Subcutaneous abdominal adipose tissue (tissue), 5 donors: ENCODE measurements at regions not wholly inside any gene's neighbourhood (a gene's known extent, or its start where the extent isn't known, plus 50 kb on each side); places are given as distances from the start of the nearest gene placed in this dataset.
"Not testable (repeated sequence)": the region's sequence is repeated elsewhere in the genome, so short reads cannot be mapped to it uniquely, and the experiment has no call there.

Experiments
- H3K27ac ChIP-seq: one replicate; pipeline ENCODE4 v1.7.0; 2013; ENCODE audit warnings: low read depth, mild to moderate bottlenecking, inconsistent platforms, low read length, moderate library complexity
- H3K27me3 ChIP-seq, 5 donors: one replicate each; pipeline ENCODE4 v1.7.0; 2013; ENCODE audit warnings: low read length in 5 of 5, inconsistent platforms in 1 of 5; ENCODE audit not compliant: control insufficient read depth in 5 of 5, insufficient read depth in 4 of 5
- H3K36me3 ChIP-seq, 5 donors: one replicate each; pipeline ENCODE4 v1.7.0; 2013; ENCODE audit warnings: low read length in 5 of 5; ENCODE audit not compliant: control insufficient read depth in 5 of 5, insufficient read depth in 5 of 5
- H3K4me1 ChIP-seq, 5 donors: one replicate each; pipeline ENCODE4 v1.7.0; 2013; ENCODE audit warnings: low read length in 5 of 5, mild to moderate bottlenecking in 3 of 5, moderate library complexity in 1 of 5; ENCODE audit not compliant: control insufficient read depth in 5 of 5, insufficient read depth in 5 of 5
- H3K4me3 ChIP-seq, 5 donors: one replicate each; pipeline ENCODE4 v1.7.0; 2013; ENCODE audit warnings: low read length in 5 of 5, low read depth in 1 of 5
- H3K9ac ChIP-seq, 5 donors: one replicate each; pipeline ENCODE4 v1.7.0; 2013; ENCODE audit warnings: low read length in 5 of 5, mild to moderate bottlenecking in 4 of 5, moderate library complexity in 3 of 5
- H3K9me3 ChIP-seq, 5 donors: one replicate each; pipeline ENCODE4 v1.7.0; 2013; ENCODE audit warnings: low read length in 5 of 5; ENCODE audit not compliant: control insufficient read depth in 5 of 5
- donor health status: healthy.
- donor health status: healthy.
- donor health status: healthy.
- donor health status: healthy.
- donor health status: healthy.

GRCh38 chr7:110281362-110281761 lies 809.6 kb upstream of the LRRN3 start:
- no peaks in the 10 kb centered on the region for H3K9me3 ChIP-seq
- H3K27ac ChIP-seq = no peak overlapping the region
- H3K27me3 ChIP-seq = no peaks in the 10 kb centered on the region
- H3K4me1 ChIP-seq = no peaks in the 10 kb centered on the region
- no peaks in the 10 kb centered on the region for H3K36me3 ChIP-seq
- no peak overlapping the region for H3K9ac ChIP-seq
- H3K4me3 ChIP-seq = no peak overlapping the region

- Histone ChIP-seq H3K4me3 (no peak overlapping the region), H3K4me1 (no peaks in the 10 kb centered on the region), H3K9me3 (no peaks in the 10 kb centered on the region), H3K36me3 (no peaks in the 10 kb centered on the region), H3K9ac (no peak overlapping the region), H3K27ac (no peak overlapping the region), H3K27me3 (no peaks in the 10 kb centered on the region)
Observed at GRCh38 chr7:110283056-110283455, 807.9 kb upstream of the LRRN3 start.

- Histone ChIP-seq H3K27me3 (no peaks in the 10 kb centered on the region), H3K4me1 (no peaks in the 10 kb centered on the region), H3K36me3 (no peaks in the 10 kb centered on the region), H3K9me3 (no peaks in the 10 kb centered on the region), H3K9ac (no peak overlapping the region), H3K4me3 (no peak overlapping the region), H3K27ac (no peak overlapping the region)
Observed at GRCh38 chr7:110291430-110291829, 799.5 kb upstream of the LRRN3 start.

GRCh38 chr7:110296321-110296720 lies 794.6 kb upstream of the LRRN3 start:
- Histone ChIP-seq H3K4me3 (no peak overlapping the region), H3K9ac (no peak overlapping the region), H3K9me3 (peaks cover 0 to 3% (median 0%) of the 10 kb centered on the region in 5 donors), H3K27ac (no peak overlapping the region), H3K4me1 (no peaks in the 10 kb centered on the region), H3K27me3 (no peaks in the 10 kb centered on the region), H3K36me3 (no peaks in the 10 kb centered on the region)

GRCh38 chr7:110307776-110308175 lies 783.2 kb upstream of the LRRN3 start:
- Histone ChIP-seq H3K27ac (no peak overlapping the region), H3K4me1 (no peaks in the 10 kb centered on the region), H3K4me3 (no peak overlapping the region), H3K9me3 (peaks cover 0 to 8% (median 4%) of the 10 kb centered on the region in 5 donors), H3K9ac (no peak overlapping the region), H3K36me3 (no peaks in the 10 kb centered on the region), H3K27me3 (no peaks in the 10 kb centered on the region)

- no peak overlapping the region for H3K27ac ChIP-seq
- H3K27me3 ChIP-seq = no peaks in the 10 kb centered on the region
- no peaks in the 10 kb centered on the region for H3K36me3 ChIP-seq
- no peaks in the 10 kb centered on the region for H3K4me1 ChIP-seq
- no peak overlapping the region for H3K4me3 ChIP-seq
- H3K9ac ChIP-seq = no peak overlapping the region
- peaks cover 0 to 10% (median 4%) of the 10 kb centered on the region in 5 donors for H3K9me3 ChIP-seq
Observed at GRCh38 chr7:110308791-110309190, 782.1 kb upstream of the LRRN3 start.

- H3K27me3 ChIP-seq = no peaks in the 10 kb centered on the region
- H3K36me3 ChIP-seq = no peaks in the 10 kb centered on the region
- no peaks in the 10 kb centered on the region for H3K4me1 ChIP-seq
- peaks cover 0 to 15% (median 4%) of the 10 kb centered on the region in 5 donors for H3K9me3 ChIP-seq
- no peak overlapping the region for H3K4me3 ChIP-seq
- H3K9ac ChIP-seq = no peak overlapping the region
- no peak overlapping the region for H3K27ac ChIP-seq
Observed at GRCh38 chr7:110309941-110310340, 781.0 kb upstream of the LRRN3 start.

GRCh38 chr7:110311556-110311955 lies 779.4 kb upstream of the LRRN3 start:
- Histone ChIP-seq H3K4me3 (no peak overlapping the region), H3K27me3 (no peaks in the 10 kb centered on the region), H3K36me3 (no peaks in the 10 kb centered on the region), H3K27ac (no peak overlapping the region), H3K9me3 (peaks cover 0 to 15% (median 4%) of the 10 kb centered on the region in 5 donors), H3K9ac (no peak overlapping the region), H3K4me1 (no peaks in the 10 kb centered on the region)

- H3K36me3 ChIP-seq = no peaks in the 10 kb centered on the region
- no peak overlapping the region for H3K27ac ChIP-seq
- peaks cover 0 to 8% (median 0%) of the 10 kb centered on the region in 5 donors for H3K4me1 ChIP-seq
- no peak overlapping the region for H3K4me3 ChIP-seq
- no peaks in the 10 kb centered on the region for H3K27me3 ChIP-seq
- H3K9me3 ChIP-seq = peaks cover 0 to 13% (median 4%) of the 10 kb centered on the region in 5 donors
- no peak overlapping the region for H3K9ac ChIP-seq
Observed at GRCh38 chr7:110317541-110318265, 773.2 kb upstream of the LRRN3 start.

- not testable (repeated sequence) for H3K4me1 ChIP-seq, H3K9ac ChIP-seq, H3K9me3 ChIP-seq, H3K27me3 ChIP-seq, H3K36me3 ChIP-seq, H3K4me3 ChIP-seq, H3K27ac ChIP-seq
Observed at GRCh38 chr7:110320285-110320684, 770.6 kb upstream of the LRRN3 start.
